A673 (cell line): ENCODE measurements at regions not wholly inside any gene's neighbourhood (a gene's known extent, or its start where the extent isn't known, plus 50 kb on each side); places are given as distances from the start of the nearest gene placed in this dataset.

Experiments used
- EZH2 ChIP-seq: fragments of 200-600 bp; sonication (generic); IDR thresholded peaks from 2 replicates; pipeline ENCODE4 v1.6.1; 2017; ENCODE audit warnings: borderline replicate concordance, low read depth, mild to moderate bottlenecking, mixed read lengths, antibody characterized with exemption, low read length; ENCODE audit not compliant: poor library complexity, severe bottlenecking
- TF ChIP-seq, protein P1 (sequence below): fragments of 300-800, 200-600 bp; sonication (generic); conservative IDR thresholded peaks from 2 replicates; pipeline ENCODE4 v1.5.1; 2017; ENCODE audit warnings: low read depth, mild to moderate bottlenecking, antibody characterized with exemption, low read length, moderate library complexity, mixed read lengths

DNA sequence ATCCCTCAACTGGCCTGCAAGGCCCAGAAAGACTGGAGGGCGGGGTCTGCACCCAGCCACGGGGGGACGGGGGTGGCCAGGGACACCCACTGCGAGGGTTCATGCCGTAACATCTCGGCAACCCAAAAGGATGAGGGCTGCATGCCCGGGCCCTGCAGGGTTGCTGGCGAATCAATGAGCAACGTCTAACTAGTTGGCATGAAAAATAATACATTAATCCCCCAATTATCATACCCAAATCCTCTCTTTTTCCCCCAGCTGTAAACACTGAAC lies 232.2 kb downstream of the TUBA3C start:
- TF ChIP-seq, protein P1, sequence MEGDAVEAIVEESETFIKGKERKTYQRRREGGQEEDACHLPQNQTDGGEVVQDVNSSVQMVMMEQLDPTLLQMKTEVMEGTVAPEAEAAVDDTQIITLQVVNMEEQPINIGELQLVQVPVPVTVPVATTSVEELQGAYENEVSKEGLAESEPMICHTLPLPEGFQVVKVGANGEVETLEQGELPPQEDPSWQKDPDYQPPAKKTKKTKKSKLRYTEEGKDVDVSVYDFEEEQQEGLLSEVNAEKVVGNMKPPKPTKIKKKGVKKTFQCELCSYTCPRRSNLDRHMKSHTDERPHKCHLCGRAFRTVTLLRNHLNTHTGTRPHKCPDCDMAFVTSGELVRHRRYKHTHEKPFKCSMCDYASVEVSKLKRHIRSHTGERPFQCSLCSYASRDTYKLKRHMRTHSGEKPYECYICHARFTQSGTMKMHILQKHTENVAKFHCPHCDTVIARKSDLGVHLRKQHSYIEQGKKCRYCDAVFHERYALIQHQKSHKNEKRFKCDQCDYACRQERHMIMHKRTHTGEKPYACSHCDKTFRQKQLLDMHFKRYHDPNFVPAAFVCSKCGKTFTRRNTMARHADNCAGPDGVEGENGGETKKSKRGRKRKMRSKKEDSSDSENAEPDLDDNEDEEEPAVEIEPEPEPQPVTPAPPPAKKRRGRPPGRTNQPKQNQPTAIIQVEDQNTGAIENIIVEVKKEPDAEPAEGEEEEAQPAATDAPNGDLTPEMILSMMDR: no peak
- TF ChIP-seq EZH2: no peak
